Left ventricle myocardium inferior (tissue), 1 donor: ENCODE measurements at regions not wholly inside any gene's neighbourhood (a gene's known extent, or its start where the extent isn't known, plus 50 kb on each side); places are given as distances from the start of the nearest gene placed in this dataset.
A peak's percentile ranks its signal among the peaks of the same experiment; 100 is the strongest.

ENCODE experiments used
- DNase-seq: peaks from one replicate; pipeline ENCODE4 v3.0.0-alpha.2; 2020
- H3K27ac ChIP-seq: fragments of 200-600 bp; replicated peaks from 2 replicates; pipeline ENCODE4 v1.8.0; 2021
- H3K27me3 ChIP-seq: fragments of 200-600 bp; 2 replicates; pipeline ENCODE4 v1.8.0; 2021; ENCODE audit warnings: low read depth
- H3K36me3 ChIP-seq: fragments of 200-600 bp; 2 replicates; pipeline ENCODE4 v1.8.0; 2021
- H3K4me1 ChIP-seq: fragments of 200-600 bp; 2 replicates; pipeline ENCODE4 v1.8.0; 2021
- H3K4me3 ChIP-seq: fragments of 200-600 bp; 2 replicates; pipeline ENCODE4 v1.8.0; 2021; ENCODE audit warnings: mild to moderate bottlenecking, moderate library complexity
- H3K9me3 ChIP-seq: fragments of 200-600 bp; replicated peaks from 2 replicates; pipeline ENCODE4 v1.8.0; 2021
- intact Hi-C: fragments of 100-400 bp; cut with micrococcal nuclease; formaldehyde crosslinking; loops from one replicate; pipeline ENCODE4 v1.11.0; 2022
- TF ChIP-seq, protein P1 (sequence below): fragments of 200-600 bp; IDR thresholded peaks from 2 replicates; pipeline ENCODE4 v1.8.0; 2021; ENCODE audit warnings: antibody characterized with exemption, mild to moderate bottlenecking, borderline replicate concordance
- donor health status: DM: no; HTN: yes; CAD: no; lungs with severe emphysema.

- peaks cover 22% of the 10 kb centered on the region for H3K27me3 ChIP-seq
- H3K9me3 ChIP-seq, result no peaks in the 10 kb centered on the region
- intact Hi-C loops, result no loop called here
- H3K4me1 ChIP-seq, result no peaks in the 10 kb centered on the region
- TF ChIP-seq, protein P1, sequence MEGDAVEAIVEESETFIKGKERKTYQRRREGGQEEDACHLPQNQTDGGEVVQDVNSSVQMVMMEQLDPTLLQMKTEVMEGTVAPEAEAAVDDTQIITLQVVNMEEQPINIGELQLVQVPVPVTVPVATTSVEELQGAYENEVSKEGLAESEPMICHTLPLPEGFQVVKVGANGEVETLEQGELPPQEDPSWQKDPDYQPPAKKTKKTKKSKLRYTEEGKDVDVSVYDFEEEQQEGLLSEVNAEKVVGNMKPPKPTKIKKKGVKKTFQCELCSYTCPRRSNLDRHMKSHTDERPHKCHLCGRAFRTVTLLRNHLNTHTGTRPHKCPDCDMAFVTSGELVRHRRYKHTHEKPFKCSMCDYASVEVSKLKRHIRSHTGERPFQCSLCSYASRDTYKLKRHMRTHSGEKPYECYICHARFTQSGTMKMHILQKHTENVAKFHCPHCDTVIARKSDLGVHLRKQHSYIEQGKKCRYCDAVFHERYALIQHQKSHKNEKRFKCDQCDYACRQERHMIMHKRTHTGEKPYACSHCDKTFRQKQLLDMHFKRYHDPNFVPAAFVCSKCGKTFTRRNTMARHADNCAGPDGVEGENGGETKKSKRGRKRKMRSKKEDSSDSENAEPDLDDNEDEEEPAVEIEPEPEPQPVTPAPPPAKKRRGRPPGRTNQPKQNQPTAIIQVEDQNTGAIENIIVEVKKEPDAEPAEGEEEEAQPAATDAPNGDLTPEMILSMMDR, result no peak
- DNase-seq, result no peak
- no peak overlapping the region for H3K27ac ChIP-seq
- no peaks in the 10 kb centered on the region for H3K36me3 ChIP-seq
- no peak overlapping the region for H3K4me3 ChIP-seq
Observed at GRCh38 chr6:159464816-159465215, 228.2 kb downstream of the SOD2 start.

GRCh38 chr6:159463119-159463829 lies 229.8 kb downstream of the SOD2 start:
- no peak overlapping the region for H3K27ac ChIP-seq

DNA sequence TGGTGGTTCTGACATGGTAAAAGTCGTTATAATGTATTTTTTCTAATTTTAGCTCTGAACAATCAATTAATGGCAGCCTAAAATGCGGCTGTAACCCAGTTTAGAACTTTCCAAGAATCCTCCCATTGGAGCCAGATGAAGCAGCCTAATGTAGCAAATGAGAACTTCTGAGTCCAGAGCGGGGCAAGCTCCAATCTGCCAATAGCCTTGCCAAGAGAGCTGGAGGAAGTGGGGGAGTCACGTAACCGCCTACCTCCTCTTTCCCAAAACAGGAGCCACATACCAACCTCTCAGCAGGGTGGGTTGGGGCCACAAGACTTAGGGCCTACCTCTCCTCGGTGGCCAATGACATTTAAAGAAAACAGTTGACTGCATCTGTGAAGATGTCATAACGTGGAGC lies 230.6 kb downstream of the SOD2 start:
- H3K27ac ChIP-seq, result no peak overlapping the region
- DNase-seq, result no peak
- no peaks in the 10 kb centered on the region for H3K4me1 ChIP-seq
- H3K9me3 ChIP-seq, result peaks cover 5% of the 10 kb centered on the region
- intact Hi-C loops, result no loop called here
- H3K36me3 ChIP-seq, result no peaks in the 10 kb centered on the region
- H3K4me3 ChIP-seq, result no peak overlapping the region
- H3K27me3 ChIP-seq, result peaks cover 22% of the 10 kb centered on the region
- TF ChIP-seq, protein P1, result no peak

More at GRCh38 chr6:159463119-159463829, 229.8 kb downstream of the SOD2 start:
- DNase-seq, result no peak
- H3K27me3 ChIP-seq, result peaks cover 22% of the 10 kb centered on the region
- TF ChIP-seq, protein P1, result peak; percentile 24
- intact Hi-C loops, result no loop called here
- H3K9me3 ChIP-seq, result peaks cover 3% of the 10 kb centered on the region
- H3K36me3 ChIP-seq, result no peaks in the 10 kb centered on the region
- no peak overlapping the region for H3K4me3 ChIP-seq
- no peaks in the 10 kb centered on the region for H3K4me1 ChIP-seq

DNA sequence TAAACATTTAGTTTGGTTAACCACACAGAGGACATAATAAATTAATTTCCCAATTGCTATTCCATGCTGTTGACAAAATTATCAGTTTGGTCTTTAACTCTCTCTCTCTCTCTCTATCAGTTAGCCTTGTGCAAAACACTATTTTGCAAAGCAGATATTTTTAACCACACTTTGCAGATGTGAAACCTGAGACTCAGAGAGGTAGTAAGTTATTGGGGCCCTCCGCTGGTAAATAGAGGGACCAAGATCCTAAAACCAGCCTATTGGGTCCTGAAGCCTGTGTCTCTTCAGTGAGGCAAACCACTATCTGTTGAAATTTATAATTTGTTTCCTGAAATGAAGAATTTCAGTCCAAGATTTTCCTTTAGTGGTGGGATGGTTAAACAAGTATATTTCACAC lies 231.0 kb downstream of the SOD2 start:
- TF ChIP-seq, protein P1, result no peak
- Histone ChIP-seq H3K9me3 (peaks cover 5% of the 10 kb centered on the region), H3K27me3 (peaks cover 22% of the 10 kb centered on the region), H3K4me1 (no peaks in the 10 kb centered on the region), H3K27ac (no peak overlapping the region), H3K36me3 (no peaks in the 10 kb centered on the region), H3K4me3 (no peak overlapping the region)
- intact Hi-C loops, result no loop called here
- DNase-seq, result no peak

DNA sequence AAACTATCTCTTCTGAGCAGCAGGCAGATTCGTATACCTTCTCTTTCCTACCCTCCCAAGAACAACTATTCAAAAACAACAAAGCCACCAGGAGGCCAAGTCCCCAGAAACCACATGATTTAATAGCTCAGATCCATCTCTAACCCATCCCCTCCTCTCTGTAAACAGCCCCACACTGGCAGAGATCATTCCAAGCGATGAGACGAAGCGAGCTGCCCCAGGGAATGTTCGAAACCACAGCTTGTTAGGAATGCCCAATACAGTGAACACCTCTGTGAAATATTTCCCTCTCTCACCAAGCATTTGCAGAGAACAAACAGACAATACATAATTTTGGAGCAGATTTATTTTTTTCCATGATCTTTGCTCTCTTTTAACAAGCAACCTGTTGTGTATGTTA lies 231.8 kb downstream of the SOD2 start:
- Histone ChIP-seq H3K4me1 (no peaks in the 10 kb centered on the region), H3K4me3 (no peak overlapping the region), H3K36me3 (no peaks in the 10 kb centered on the region), H3K27me3 (peaks cover 22% of the 10 kb centered on the region), H3K9me3 (peaks cover 5% of the 10 kb centered on the region), H3K27ac (no peak overlapping the region)
- TF ChIP-seq, protein P1, result no peak
- intact Hi-C loops, result no loop called here
- no peak for DNase-seq
